Germinal center (tissue), 1 donor: ENCODE measurements at regions not wholly inside any gene's neighbourhood (a gene's known extent, or its start where the extent isn't known, plus 50 kb on each side); places are given as distances from the start of the nearest gene placed in this dataset.
"Not testable (repeated sequence)": the region's sequence is repeated elsewhere in the genome, so short reads cannot be mapped to it uniquely, and the experiment has no call there.

ENCODE experiments used
- DNase-seq: peaks from one replicate; pipeline ENCODE4 v3.0.0; 2012; ENCODE audit warnings: mixed read lengths, low spot score

GRCh38 chrX:151042842-151043241, 59.7 kb downstream of the HMGB3 start:
- no peak for DNase-seq

GRCh38 chrX:151066373-151066772, 83.2 kb downstream of the HMGB3 start:
- not testable (repeated sequence) for DNase-seq

GRCh38 chrX:151073767-151074166, 90.6 kb downstream of the HMGB3 start:
- DNase-seq = no peak

- no peak for DNase-seq
These were observed 95.4 kb upstream of the GPR50 start for GRCh38 chrX:151081016-151081415.

GRCh38 chrX:151082077-151082948, 94.1 kb upstream of the GPR50 start:
- peak; percentile 65 for DNase-seq

- DNase-seq = no peak
These were observed 91.9 kb upstream of the GPR50 start for GRCh38 chrX:151084454-151084853.

GRCh38 chrX:151085207-151085606, 91.2 kb upstream of the GPR50 start:
- DNase-seq = no peak

- DNase-seq = no peak
These were observed 88.2 kb upstream of the GPR50 start for GRCh38 chrX:151088221-151088620.

- DNase-seq = no peak
These were observed 77.4 kb upstream of the GPR50 start for GRCh38 chrX:151099001-151099400.

GRCh38 chrX:151100799-151101198, 75.6 kb upstream of the GPR50 start:
- no peak for DNase-seq

- DNase-seq = not testable (repeated sequence)
These were observed 63.2 kb upstream of the GPR50 start for GRCh38 chrX:151113200-151113599.
